ENCODE measurements at regions not wholly inside any gene's neighbourhood (a gene's known extent, or its start where the extent isn't known, plus 50 kb on each side); places are given as distances from the start of the nearest gene placed in this dataset.
"Not testable (repeated sequence)": the region's sequence is repeated elsewhere in the genome, so short reads cannot be mapped to it uniquely, and the experiment has no call there.

DNA sequence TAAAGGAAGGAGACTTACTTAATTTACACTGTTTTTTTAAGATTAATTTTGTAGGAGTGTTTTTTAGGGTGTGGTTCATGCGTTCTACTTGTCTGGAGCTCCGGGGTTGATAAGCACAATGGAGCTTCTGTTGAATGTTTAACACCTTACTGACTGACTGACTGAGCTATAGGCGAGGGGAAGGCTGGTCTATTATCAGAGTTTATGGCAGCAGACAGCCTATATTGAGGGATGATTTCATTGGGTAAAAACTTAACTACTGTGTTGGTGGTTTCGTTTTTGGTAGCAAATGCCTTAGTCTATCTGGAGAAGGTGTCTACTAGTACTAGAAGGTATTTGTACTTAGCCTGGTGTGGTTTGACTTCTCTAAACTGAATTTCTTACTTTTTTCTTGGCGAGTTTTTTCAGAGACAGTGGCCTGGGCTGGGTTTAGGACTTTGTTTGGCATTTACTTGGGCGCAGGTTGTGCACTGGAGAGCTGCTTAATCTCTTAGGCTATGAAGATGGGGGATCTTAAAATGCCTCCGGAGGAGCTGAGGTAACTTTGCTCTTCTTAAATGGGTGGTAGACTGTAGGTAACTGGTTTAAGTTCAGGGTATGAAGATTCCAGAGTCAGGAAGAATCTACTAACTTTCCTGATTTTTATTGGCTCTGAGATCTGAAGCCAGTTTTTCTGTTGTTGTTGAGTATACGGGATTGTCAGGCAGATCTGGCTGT lies 130.2 kb downstream of the ART5 start:
- H3K4me3 Mint-ChIP-seq; ATAC-seq; H3K4me3 ChIP-seq; H4K20me1 ChIP-seq (replicated peaks; ENCODE audit: insufficient read depth); DNase-seq (ENCODE audit: low spot score); H3K27me3 Mint-ChIP-seq (ENCODE audit: insufficient read depth, low read depth, poor library complexity); H3K9me2 ChIP-seq (ENCODE audit: insufficient read depth); H3K36me3 ChIP-seq (ENCODE audit: insufficient read depth); H3F3A ChIP-seq (replicated peaks; ENCODE audit: low read depth); H3K4me1 ChIP-seq (ENCODE audit: insufficient read depth); H3K79me2 ChIP-seq (replicated peaks; ENCODE audit: insufficient read depth); H3K27me3 ChIP-seq (ENCODE audit: insufficient read depth); H3K4me2 ChIP-seq; H3K36me3 Mint-ChIP-seq (ENCODE audit: low read depth); H2AFZ ChIP-seq; H3K9me3 Mint-ChIP-seq; H3K27ac ChIP-seq (ENCODE audit: low read depth): not testable (repeated sequence)
- peak overlapping the region; percentile 34 for H3K27ac Mint-ChIP-seq
- H3K4me1 Mint-ChIP-seq, result peaks cover 45% of the 10 kb centered on the region

GRCh38 chr11:3509563-3509962 lies 130.6 kb upstream of the ZNF195 start:
- not testable (repeated sequence) for H4K20me1 ChIP-seq (replicated peaks; ENCODE audit: insufficient read depth); H2AFZ ChIP-seq; H3K79me2 ChIP-seq (replicated peaks; ENCODE audit: insufficient read depth); H3K9me3 Mint-ChIP-seq; DNase-seq (ENCODE audit: low spot score); H3K4me3 ChIP-seq; H3K36me3 Mint-ChIP-seq (ENCODE audit: low read depth); H3K9me2 ChIP-seq (ENCODE audit: insufficient read depth); H3F3A ChIP-seq (replicated peaks; ENCODE audit: low read depth); H3K27me3 Mint-ChIP-seq (ENCODE audit: insufficient read depth, low read depth, poor library complexity); H3K27me3 ChIP-seq (ENCODE audit: insufficient read depth); H3K4me1 ChIP-seq (ENCODE audit: insufficient read depth); H3K4me2 ChIP-seq; H3K27ac Mint-ChIP-seq; H3K4me3 Mint-ChIP-seq; H3K27ac ChIP-seq (ENCODE audit: low read depth); ATAC-seq; H3K36me3 ChIP-seq (ENCODE audit: insufficient read depth)
- peaks cover 33% of the 10 kb centered on the region for H3K4me1 Mint-ChIP-seq

GRCh38 chr11:3499198-3499597 lies 120.3 kb upstream of the ZNF195 start:
- H3K4me1 ChIP-seq (ENCODE audit: insufficient read depth); H2AFZ ChIP-seq; ATAC-seq; DNase-seq (ENCODE audit: low spot score); H3K4me2 ChIP-seq; H3K27me3 ChIP-seq (ENCODE audit: insufficient read depth); H4K20me1 ChIP-seq (replicated peaks; ENCODE audit: insufficient read depth); H3K4me1 Mint-ChIP-seq; H3K9me2 ChIP-seq (ENCODE audit: insufficient read depth); H3F3A ChIP-seq (replicated peaks; ENCODE audit: low read depth); H3K27ac ChIP-seq (ENCODE audit: low read depth); H3K27me3 Mint-ChIP-seq (ENCODE audit: insufficient read depth, low read depth, poor library complexity); H3K79me2 ChIP-seq (replicated peaks; ENCODE audit: insufficient read depth); H3K36me3 ChIP-seq (ENCODE audit: insufficient read depth); H3K4me3 ChIP-seq; H3K4me3 Mint-ChIP-seq; H3K27ac Mint-ChIP-seq: not testable (repeated sequence)
- H3K9me3 Mint-ChIP-seq, result peaks cover 49% of the 10 kb centered on the region
- H3K36me3 Mint-ChIP-seq (ENCODE audit: low read depth), result peaks cover 48% of the 10 kb centered on the region

- H3K9me2 ChIP-seq (ENCODE audit: insufficient read depth); ATAC-seq; H3K4me2 ChIP-seq; H3K27me3 ChIP-seq (ENCODE audit: insufficient read depth); H3K4me1 ChIP-seq (ENCODE audit: insufficient read depth); H4K20me1 ChIP-seq (replicated peaks; ENCODE audit: insufficient read depth); H3K27ac Mint-ChIP-seq; H3K79me2 ChIP-seq (replicated peaks; ENCODE audit: insufficient read depth); H3K27ac ChIP-seq (ENCODE audit: low read depth); H3K36me3 ChIP-seq (ENCODE audit: insufficient read depth); H3K4me3 Mint-ChIP-seq; H2AFZ ChIP-seq; H3F3A ChIP-seq (replicated peaks; ENCODE audit: low read depth); H3K27me3 Mint-ChIP-seq (ENCODE audit: insufficient read depth, low read depth, poor library complexity); H3K4me1 Mint-ChIP-seq; H3K4me3 ChIP-seq: not testable (repeated sequence)
- H3K36me3 Mint-ChIP-seq (ENCODE audit: low read depth), result peaks cover 48% of the 10 kb centered on the region
- peak; percentile 1 for DNase-seq (ENCODE audit: low spot score)
- peaks cover 49% of the 10 kb centered on the region for H3K9me3 Mint-ChIP-seq
These were observed 119.4 kb upstream of the ZNF195 start for GRCh38 chr11:3498356-3498755.

- H2AFZ ChIP-seq; H3K4me3 Mint-ChIP-seq; H3K4me1 Mint-ChIP-seq; H3K27ac Mint-ChIP-seq; H3F3A ChIP-seq (replicated peaks; ENCODE audit: low read depth); H3K9me2 ChIP-seq (ENCODE audit: insufficient read depth); H3K4me2 ChIP-seq; H3K27me3 ChIP-seq (ENCODE audit: insufficient read depth); H3K4me3 ChIP-seq; H3K27me3 Mint-ChIP-seq (ENCODE audit: insufficient read depth, low read depth, poor library complexity); ATAC-seq; H4K20me1 ChIP-seq (replicated peaks; ENCODE audit: insufficient read depth); DNase-seq (ENCODE audit: low spot score); H3K36me3 ChIP-seq (ENCODE audit: insufficient read depth); H3K79me2 ChIP-seq (replicated peaks; ENCODE audit: insufficient read depth); H3K27ac ChIP-seq (ENCODE audit: low read depth); H3K4me1 ChIP-seq (ENCODE audit: insufficient read depth): not testable (repeated sequence)
- H3K36me3 Mint-ChIP-seq (ENCODE audit: low read depth), result peaks cover 21% of the 10 kb centered on the region
- H3K9me3 Mint-ChIP-seq, result peaks cover 25% of the 10 kb centered on the region
These were observed 114.2 kb upstream of the ZNF195 start for GRCh38 chr11:3493152-3493551.

All from GM23338 (cell line).